K562 (cell line): ENCODE measurements at regions not wholly inside any gene's neighbourhood (a gene's known extent, or its start where the extent isn't known, plus 50 kb on each side); places are given as distances from the start of the nearest gene placed in this dataset.

Source experiments
- CCAR2 ChIP-seq: fragments of 200-400 bp; formaldehyde crosslinking; IDR thresholded peaks from 2 replicates; pipeline ENCODE4 v1.6.1; 2017; ENCODE audit warnings: mild to moderate bottlenecking, low read depth, low read length
- CEBPG ChIP-seq, 3 experiments: fragments of 200-800 bp in 1 of 3; sonication (Bioruptor generic) in 1 of 3; sonication (generic) in 1 of 3; formaldehyde crosslinking in 1 of 3; IDR thresholded peaks in 2 of 3; conservative IDR thresholded peaks in 1 of 3; 2 replicates each; pipeline versions ENCODE4 v1.6.1 to v1.8.0; 2016 to 2022; ENCODE audit warnings: missing compliant biosample characterization in 2 of 3, missing genetic modification characterization in 2 of 3, mild to moderate bottlenecking in 1 of 3, missing genetic modification reagents in 1 of 3
- E2F8 ChIP-seq: fragments of 450-650 bp; IDR thresholded peaks from 2 replicates; pipeline ENCODE4 v1.7.1; 2018; ENCODE audit warnings: mild to moderate bottlenecking, low read depth; ENCODE audit not compliant: partially characterized antibody
- ELF1 ChIP-seq: fragments of 200-800 bp; sonication (Bioruptor generic); IDR thresholded peaks from 2 replicates; pipeline ENCODE4 v1.6.1; 2016; ENCODE audit warnings: missing genetic modification characterization, missing compliant biosample characterization
- ETV5 ChIP-seq: sonication (generic); formaldehyde crosslinking; IDR thresholded peaks from 2 replicates; pipeline ENCODE4 v1.4.0; 2020; ENCODE audit warnings: low read depth, mild to moderate bottlenecking, missing genetic modification reagents
- HNRNPK ChIP-seq: fragments of 200-400 bp; formaldehyde crosslinking; IDR thresholded peaks from one replicate; pipeline ENCODE4 v1.6.1; 2018; ENCODE audit warnings: mild to moderate bottlenecking, low read depth, low read length; ENCODE audit not compliant: poor library complexity, severe bottlenecking
- MTA2 ChIP-seq: fragments of 450-650 bp; IDR thresholded peaks from 2 replicates; pipeline ENCODE4 v1.6.1; 2016; ENCODE audit warnings: low read depth
- MXD1 ChIP-seq: fragments of 250-450 bp; sonication (Bioruptor Pico); IDR thresholded peaks from 2 replicates; pipeline ENCODE4 v1.8.0; 2021; ENCODE audit warnings: borderline replicate concordance, mild to moderate bottlenecking, moderate library complexity; ENCODE audit not compliant: poor library complexity, severe bottlenecking
- NCOA2 ChIP-seq, 2 experiments: fragments of 450-650 bp; IDR thresholded peaks; 2 replicates each; pipeline ENCODE4 v1.6.1; 2018; ENCODE audit warnings: mild to moderate bottlenecking in 2 of 2, moderate library complexity in 1 of 2; ENCODE audit not compliant: partially characterized antibody in 2 of 2
- THRA ChIP-seq: fragments of 450-650 bp; IDR thresholded peaks from 2 replicates; pipeline ENCODE4 v1.6.1; 2017; ENCODE audit warnings: mild to moderate bottlenecking, moderate library complexity
- THRAP3 ChIP-seq: fragments of 450-650 bp; IDR thresholded peaks from 2 replicates; pipeline ENCODE4 v1.6.1; 2016; ENCODE audit warnings: mild to moderate bottlenecking, inconsistent platforms, borderline replicate concordance
- TRIM24 ChIP-seq, 2 experiments: fragments of 450-650 bp; IDR thresholded peaks; 2 replicates each; pipeline ENCODE4 v1.6.1; 2016
- U2AF1 ChIP-seq: fragments of 200-400 bp; formaldehyde crosslinking; optimal IDR thresholded peaks from 2 replicates; pipeline ENCODE3; 2017; ENCODE audit warnings: mild to moderate bottlenecking, low read depth, low read length, moderate library complexity
- ZNF407 ChIP-seq: fragments of 450-650 bp; IDR thresholded peaks from 2 replicates; pipeline ENCODE4 v1.6.1; 2016; ENCODE audit warnings: low read depth
- ZNF766 ChIP-seq: fragments of 200-800 bp; sonication (Bioruptor generic); conservative IDR thresholded peaks from 2 replicates; pipeline ENCODE4 v1.6.1; 2016; ENCODE audit warnings: missing genetic modification characterization, missing compliant biosample characterization
- ZNF830 ChIP-seq: fragments of 250-450 bp; sonication (Bioruptor Pico); IDR thresholded peaks from 2 replicates; pipeline ENCODE4 v1.5.0; 2021; ENCODE audit warnings: mild to moderate bottlenecking

- TF ChIP-seq ETV5 (CRISPR knock-in tag) (no peak), ELF1 (no peak), CEBPG (CRISPR knock-in tag; IDR thresholded peaks at IDR 0.05) (no peak), CEBPG (tag; conservative IDR thresholded peaks at IDR 0.05 in 1 of 2, IDR thresholded peaks at IDR 0.05 in 1 of 2) (no peak), NCOA2 (IDR thresholded peaks at IDR 0.05; ENCODE audit: partially characterized antibody in 2 of 2) (no peak), MTA2 (no peak), CCAR2 (no peak), ZNF830 (CRISPR knock-in tag) (no peak), HNRNPK (no peak), U2AF1 (no peak), TRIM24 (IDR thresholded peaks at IDR 0.05) (peak in 1 of 2 experiments; percentile 72; a peak in 2 of 4 replicates), THRAP3 (no peak), E2F8 (no peak), ZNF766 (no peak), MXD1 (CRISPR knock-in tag) (no peak), THRA (no peak), ZNF407 (no peak)
These were observed 64.2 kb downstream of the PHETA1 start (continued) for GRCh38 chr12:111304642-111305071.
